Stimulated activated CD4-positive, alpha-beta T cell treated with anti-CD3 and anti-CD28 coated beads, Interleukin-4, amount 100 ng/mL, for 48 hours (primary cell): ENCODE measurements at regions not wholly inside any gene's neighbourhood (a gene's known extent, or its start where the extent isn't known, plus 50 kb on each side); places are given as distances from the start of the nearest gene placed in this dataset.

Experiments used
- DNase-seq, 2 donors: peaks; one replicate each; pipeline ENCODE4 v3.0.0-alpha.2; 2020; ENCODE audit warnings: low read depth in 2 of 2

- no peak for DNase-seq
Observed at GRCh38 chr6:114556846-114557488, 214.1 kb upstream of the HS3ST5 start.

GRCh38 chr6:114550316-114550715 is 207.5 kb upstream of the HS3ST5 start:
- DNase-seq: no peak

- no peak for DNase-seq
Observed at GRCh38 chr6:114543696-114544095, 200.9 kb upstream of the HS3ST5 start.

GRCh38 chr6:114541794-114542193 is 199.0 kb upstream of the HS3ST5 start:
- no peak for DNase-seq

GRCh38 chr6:114537977-114538376 is 195.2 kb upstream of the HS3ST5 start:
- DNase-seq: no peak

- DNase-seq: no peak
Observed at GRCh38 chr6:114534813-114535212, 192.0 kb upstream of the HS3ST5 start.

- DNase-seq: no peak
Observed at GRCh38 chr6:114524081-114524480, 181.3 kb upstream of the HS3ST5 start.

- no peak for DNase-seq
Observed at GRCh38 chr6:114523508-114523907, 180.7 kb upstream of the HS3ST5 start.

GRCh38 chr6:114521926-114522325 is 179.1 kb upstream of the HS3ST5 start:
- no peak for DNase-seq

GRCh38 chr6:114520976-114521375 is 178.2 kb upstream of the HS3ST5 start:
- no peak for DNase-seq

- DNase-seq: no peak
Observed at GRCh38 chr6:114514170-114514569, 171.3 kb upstream of the HS3ST5 start.

- DNase-seq: no peak
Observed at GRCh38 chr6:114471450-114471849, 128.6 kb upstream of the HS3ST5 start.

GRCh38 chr6:114467931-114468330 is 125.1 kb upstream of the HS3ST5 start:
- no peak for DNase-seq

- DNase-seq: no peak
Observed at GRCh38 chr6:114465511-114465910, 122.7 kb upstream of the HS3ST5 start.

- no peak for DNase-seq
Observed at GRCh38 chr6:114453737-114454276, 111.0 kb upstream of the HS3ST5 start.

- no peak for DNase-seq
Observed at GRCh38 chr6:114452785-114453401, 110.1 kb upstream of the HS3ST5 start.

GRCh38 chr6:114450631-114451030 is 107.8 kb upstream of the HS3ST5 start:
- DNase-seq: no peak

GRCh38 chr6:114449659-114450058 is 106.8 kb upstream of the HS3ST5 start:
- DNase-seq: no peak

GRCh38 chr6:114446342-114446741 is 103.5 kb upstream of the HS3ST5 start:
- DNase-seq: no peak

GRCh38 chr6:114445846-114446245 is 103.0 kb upstream of the HS3ST5 start:
- DNase-seq: no peak

GRCh38 chr6:114439411-114439810 is 96.6 kb upstream of the HS3ST5 start:
- no peak for DNase-seq

GRCh38 chr6:114437235-114437634 is 94.4 kb upstream of the HS3ST5 start:
- no peak for DNase-seq

- DNase-seq: no peak
Observed at GRCh38 chr6:114436691-114437090, 93.9 kb upstream of the HS3ST5 start.

- DNase-seq: no peak
Observed at GRCh38 chr6:114435985-114436384, 93.2 kb upstream of the HS3ST5 start.
